DMS114 treated with DMSO at 0.1 percent for 48 hours (cell line): ENCODE measurements at regions not wholly inside any gene's neighbourhood (a gene's known extent, or its start where the extent isn't known, plus 50 kb on each side); places are given as distances from the start of the nearest gene placed in this dataset.
"Not testable (repeated sequence)": the region's sequence is repeated elsewhere in the genome, so short reads cannot be mapped to it uniquely, and the experiment has no call there.

ENCODE experiments used
- DNase-seq: peaks from one replicate; lab custom pipeline; 2025; ENCODE audit not compliant: unreplicated experiment; lab: John Stamatoyannopoulos, UW

DNA sequence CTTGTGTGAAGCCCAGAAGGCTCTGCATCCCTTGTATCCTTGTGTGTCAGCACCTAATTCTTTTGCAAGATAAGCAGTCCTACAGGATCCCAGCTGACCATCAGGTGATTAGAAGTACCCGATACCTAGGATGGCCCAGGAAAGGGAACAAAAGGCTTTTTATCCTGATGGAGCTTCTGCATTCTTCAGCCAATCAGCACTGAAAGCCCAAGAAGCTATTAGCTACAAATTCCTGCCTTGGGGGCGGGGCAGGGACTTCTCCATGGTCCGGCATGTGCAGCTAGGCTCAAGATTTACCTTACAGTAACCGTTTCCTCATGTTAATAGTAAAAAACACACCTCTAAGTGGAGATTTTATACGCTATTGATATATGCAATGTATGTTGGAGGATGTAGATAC lies 264.6 kb upstream of the THUMPD2 start:
- DNase-seq, result no peak

DNA sequence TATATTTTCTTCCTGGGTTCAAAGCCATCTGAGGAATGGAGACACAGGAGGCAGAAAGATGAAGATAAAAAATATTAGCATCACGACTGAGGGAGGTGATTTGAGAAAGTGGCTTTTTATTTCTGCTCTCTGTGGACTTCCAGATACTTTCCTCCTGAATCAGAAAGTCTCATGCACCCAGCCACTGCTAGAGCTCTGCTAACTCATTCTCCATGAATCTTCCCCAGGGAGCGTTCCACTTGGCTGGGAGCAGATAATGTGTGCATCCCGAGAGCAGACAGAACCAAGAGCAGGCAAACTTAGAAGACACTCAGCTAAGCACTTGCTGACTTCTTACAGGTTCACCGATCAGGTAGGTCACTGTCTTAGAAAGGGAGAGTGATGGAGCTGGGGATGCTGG lies 264.1 kb upstream of the THUMPD2 start:
- no peak for DNase-seq

DNA sequence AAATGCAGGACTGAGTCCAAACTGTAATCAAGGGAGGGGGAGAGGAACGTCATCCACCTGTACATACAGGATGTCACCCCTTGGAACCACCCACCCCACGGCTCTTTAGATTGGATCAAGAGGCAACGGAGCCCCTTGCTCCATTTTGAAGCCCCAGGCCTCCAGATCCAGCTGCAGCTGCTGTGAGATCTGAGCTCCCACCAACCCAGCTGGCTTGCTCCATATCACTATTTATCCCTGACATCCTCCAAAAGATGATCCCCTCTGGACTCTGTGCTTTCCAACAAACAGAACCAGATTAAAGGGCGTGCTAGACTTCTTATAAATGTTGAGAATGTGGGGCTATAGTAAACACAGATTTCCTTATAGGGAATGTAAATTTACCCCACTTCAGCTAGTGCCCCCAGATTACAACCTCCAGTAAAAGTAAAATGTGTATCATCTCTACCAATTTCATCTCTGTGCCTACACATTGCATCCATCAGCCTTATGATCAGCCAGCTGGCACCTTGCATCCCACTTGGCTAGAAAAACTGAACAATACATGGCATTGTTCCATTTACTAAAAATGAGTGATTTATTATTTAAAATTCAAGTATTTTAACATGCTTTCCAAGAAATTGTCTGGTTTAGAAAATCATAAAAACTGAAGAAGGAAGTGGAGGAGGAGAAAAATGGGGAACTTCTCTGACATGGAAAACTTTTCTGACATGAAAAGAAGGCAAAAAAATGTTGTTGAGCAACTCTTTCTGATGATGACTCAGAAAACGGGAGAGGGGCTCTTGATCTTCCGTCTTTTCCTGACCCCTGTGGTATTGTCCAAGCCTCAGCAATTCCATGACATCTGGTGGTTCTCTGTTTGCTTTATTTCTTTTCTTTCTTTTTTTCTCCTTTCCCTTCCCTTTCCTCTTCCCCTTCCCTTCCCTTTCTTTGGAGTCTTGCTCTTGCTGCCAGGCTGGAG lies 262.6 kb upstream of the THUMPD2 start:
- no peak for DNase-seq

DNA sequence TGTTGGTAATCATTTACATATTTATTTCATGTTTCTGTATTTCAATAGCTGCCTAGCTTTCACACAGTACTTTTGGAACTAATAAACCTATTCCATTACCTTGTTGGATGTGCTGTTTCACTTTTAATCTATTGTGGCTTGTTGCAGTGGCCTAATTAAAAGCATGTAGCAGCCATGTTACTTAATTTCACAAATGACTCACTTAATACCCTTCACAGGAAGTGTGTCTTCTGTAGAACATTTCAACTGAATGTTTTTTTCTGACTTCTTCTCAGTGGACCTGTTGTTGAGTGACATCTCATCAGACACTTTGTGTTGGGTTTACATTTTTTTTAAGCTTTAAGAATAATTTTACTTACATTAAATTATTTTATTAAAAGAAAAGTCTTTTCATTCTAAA lies 260.5 kb upstream of the THUMPD2 start:
- DNase-seq, result no peak

DNA sequence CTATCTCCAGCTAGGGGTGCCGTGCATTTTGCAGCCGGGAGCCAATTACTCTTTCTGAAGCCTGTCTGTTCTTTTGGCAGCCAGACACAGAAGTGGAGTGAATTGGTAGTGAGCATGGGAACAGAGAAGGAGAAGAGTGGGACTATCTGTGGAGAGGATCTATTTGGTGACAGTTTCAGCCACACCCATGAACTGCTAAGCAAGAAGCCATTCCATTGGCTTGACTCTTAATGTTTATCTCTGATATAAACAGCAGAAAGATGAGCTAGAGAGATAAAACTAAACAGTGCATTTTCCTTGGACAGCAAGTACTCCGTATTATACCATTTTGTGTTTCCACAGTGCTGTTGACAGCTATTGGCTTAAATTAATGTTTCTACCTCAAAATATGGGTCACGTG lies 259.6 kb upstream of the THUMPD2 start:
- no peak for DNase-seq

DNA sequence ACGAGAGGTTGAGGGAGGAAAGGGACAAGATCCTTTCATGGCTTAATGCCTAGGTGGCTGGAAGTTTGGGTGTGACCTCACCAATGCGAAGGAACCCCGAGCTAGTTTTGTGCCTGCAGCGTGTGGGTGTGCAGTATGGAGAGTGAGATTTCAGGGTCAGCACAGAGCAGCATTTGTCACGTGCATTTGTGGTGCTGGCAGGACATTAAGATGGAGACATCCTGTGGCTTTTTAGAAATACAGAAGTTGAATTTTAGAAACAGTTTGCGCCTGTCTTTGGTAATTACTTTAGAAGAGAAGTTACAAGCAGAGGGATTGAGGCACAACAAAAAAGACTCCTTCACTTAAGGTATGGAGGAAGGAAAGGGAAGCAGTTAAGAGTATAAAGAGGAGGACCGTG lies 258.2 kb upstream of the THUMPD2 start:
- no peak for DNase-seq

DNA sequence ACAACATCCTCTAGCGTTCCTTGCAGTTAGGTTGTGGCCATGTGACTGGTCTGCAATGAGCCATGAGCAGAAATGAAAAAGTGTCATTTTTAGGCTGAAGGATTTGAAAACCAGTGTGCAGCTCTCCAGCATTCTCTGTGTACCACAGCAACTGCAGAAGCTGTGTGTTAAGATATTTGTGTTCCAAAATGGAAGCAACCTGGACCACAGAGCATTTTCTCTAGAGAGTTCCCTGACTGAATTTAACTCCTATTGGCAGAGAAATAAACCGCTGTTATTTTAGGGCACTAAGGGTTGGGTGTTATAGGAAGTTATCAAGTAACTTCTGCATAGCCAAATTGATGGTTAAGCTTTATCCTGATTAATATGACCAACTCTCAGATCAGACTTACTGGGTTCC lies 257.2 kb upstream of the THUMPD2 start:
- no peak for DNase-seq

DNA sequence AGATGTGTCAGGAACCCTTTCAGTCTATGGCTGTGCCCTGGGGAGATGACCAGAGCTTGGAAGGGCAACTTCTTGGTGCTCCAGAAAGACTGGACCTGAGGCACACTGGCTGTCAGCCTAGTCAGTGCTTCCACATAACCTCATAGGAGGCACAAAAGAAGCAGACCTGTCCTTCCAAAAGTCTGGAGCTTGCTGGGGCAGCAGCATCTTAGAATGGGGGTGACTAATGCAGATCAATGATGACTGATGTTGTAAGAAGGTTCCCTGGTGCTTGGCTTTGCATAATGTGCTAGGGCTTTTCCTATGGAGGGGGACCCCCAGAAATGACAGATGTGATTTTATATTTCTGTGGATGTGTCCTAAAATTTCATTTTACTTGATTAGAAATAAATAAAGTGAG lies 255.7 kb upstream of the THUMPD2 start:
- DNase-seq, result no peak

DNA sequence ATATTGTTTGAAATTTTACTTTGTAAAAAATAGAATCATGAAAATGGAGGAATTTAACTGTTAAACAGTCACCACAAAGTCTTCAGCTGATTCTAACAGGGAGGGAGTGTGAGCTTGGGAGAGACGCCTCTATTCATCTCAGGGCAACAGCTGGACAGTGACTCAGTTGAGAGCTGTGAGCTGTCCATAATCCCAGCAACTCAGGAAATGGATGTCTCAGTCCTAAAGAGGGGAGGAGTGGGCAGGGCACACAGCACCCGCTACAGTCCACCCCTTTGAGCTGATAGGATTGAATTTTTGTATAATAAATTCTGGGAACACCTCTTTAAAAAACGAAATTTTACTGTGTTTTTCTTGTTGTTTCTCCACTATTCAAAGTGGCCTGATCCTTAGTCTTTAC lies 255.1 kb upstream of the THUMPD2 start:
- no peak for DNase-seq

DNA sequence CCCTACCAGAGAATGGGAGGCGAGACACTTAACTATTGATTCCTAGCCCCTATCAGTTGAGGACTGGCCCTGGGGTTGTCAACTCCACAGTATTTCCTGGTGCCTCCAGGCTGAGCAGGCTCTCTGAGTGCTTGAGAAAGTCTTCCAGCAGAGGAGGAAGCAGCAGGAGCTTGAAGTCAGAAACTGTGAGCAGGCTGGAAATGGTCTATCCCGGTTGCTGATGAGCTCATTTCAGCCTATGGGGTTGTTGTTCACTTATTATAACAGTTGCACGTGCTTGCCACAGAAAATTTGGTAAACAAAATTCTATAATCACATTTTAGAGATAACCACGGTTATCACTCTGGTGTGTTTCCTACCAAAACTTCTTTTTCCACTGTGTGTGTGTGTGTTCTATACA lies 254.7 kb upstream of the THUMPD2 start:
- DNase-seq, result no peak

DNA sequence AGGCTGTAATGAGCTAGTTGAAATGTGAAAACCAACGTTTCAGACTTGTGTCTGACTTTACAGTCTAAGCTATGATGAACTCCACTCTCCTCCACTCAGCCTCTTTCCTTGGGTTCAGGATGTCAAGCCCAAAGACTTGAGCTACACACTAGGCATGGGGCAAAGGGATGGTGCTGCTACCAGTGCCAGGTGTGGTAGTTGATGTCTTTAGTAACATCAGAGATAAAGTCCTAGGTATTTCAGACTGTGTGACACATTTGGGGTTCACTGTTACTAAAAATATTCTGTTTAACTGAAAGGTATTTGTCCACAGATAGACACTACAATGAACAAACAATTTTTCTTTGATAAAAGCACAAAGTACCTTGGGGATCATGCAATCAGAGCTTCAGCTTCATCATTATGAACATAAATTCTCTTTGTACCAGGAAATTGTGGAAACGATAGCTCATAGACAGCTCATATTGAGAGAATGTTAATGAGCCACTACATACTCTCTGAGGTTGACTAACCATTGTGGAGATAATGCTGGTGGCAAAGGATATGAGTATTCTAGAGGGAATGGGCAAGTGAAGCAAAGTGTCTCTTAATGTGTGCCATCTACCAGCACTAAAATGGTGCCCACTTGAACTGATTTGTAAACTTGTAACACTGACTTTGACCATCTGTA lies 253.7 kb upstream of the THUMPD2 start:
- DNase-seq, result no peak

DNA sequence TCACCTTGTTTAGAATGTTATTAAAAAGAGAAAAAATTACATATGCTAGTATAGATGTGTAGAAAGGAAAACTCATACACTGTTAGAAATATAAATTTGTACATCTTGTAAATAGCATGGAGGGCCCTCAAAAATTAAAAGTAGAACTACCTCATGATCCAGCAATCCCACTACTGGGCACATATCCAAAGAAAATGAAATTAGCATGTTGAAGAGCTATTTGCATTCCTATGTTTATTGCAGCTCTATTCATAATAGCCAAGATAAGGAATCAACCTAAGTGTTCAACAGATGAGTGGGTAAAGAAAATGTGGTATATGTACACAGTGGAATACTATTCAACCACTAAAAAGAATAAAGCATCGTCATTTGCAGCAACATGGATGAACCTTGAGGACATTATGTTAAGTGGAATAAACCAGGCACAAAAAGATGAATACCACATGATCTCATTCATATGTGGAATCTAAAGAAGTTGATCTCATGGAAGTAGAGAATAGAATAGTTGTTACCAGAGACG lies 251.5 kb upstream of the THUMPD2 start:
- DNase-seq, result no peak

DNA sequence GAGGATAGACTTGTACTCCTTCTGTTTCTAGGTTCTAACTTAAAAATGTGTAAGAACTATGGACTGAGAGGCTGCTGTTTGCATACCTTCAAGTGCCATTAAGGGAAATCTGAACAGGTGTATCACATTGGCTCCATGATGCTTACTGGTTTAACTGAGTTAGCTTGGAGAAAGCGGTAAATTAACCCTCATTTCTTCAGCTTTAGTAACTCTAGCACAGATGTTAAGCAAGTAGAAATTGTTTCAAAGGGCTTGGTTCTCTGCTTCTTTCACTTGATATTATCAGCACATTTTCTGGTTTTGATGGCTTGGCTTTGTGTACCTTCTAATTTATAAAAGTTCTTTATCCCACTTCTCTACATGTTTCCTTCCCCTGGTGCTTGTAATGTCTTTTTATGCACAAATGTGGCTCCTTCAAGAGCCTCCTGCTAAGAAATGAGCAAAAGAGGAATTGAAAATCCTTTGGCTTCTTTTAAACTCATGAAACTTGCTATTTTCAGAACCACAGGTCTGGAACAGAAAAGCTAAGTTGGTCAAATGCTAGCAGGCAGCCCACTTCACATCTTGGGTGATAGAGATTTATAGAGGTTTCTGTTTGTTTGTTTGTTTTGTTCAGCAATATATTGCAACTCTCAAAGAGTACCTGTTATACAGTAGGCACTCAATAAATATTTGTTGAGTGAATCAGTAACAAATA lies 249.9 kb upstream of the THUMPD2 start:
- DNase-seq, result no peak

DNA sequence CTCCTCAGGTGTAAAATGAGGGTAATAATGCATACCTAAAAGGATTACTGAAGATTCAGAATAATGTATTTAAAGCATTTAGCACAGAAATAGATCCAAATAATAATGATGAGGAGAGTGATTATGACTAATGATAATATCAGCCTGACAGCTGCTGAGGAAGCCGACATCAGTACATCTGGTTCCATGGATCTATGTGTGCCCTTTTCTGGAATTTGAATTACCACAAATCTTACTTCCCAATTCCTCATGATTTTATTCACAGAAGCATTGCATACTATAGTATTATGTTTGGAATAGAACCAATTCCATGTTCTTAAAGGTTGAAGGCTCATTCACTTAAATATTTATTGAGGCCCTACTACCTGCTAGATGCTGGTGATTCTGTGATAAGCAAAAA lies 248.9 kb upstream of the THUMPD2 start:
- no peak for DNase-seq

DNA sequence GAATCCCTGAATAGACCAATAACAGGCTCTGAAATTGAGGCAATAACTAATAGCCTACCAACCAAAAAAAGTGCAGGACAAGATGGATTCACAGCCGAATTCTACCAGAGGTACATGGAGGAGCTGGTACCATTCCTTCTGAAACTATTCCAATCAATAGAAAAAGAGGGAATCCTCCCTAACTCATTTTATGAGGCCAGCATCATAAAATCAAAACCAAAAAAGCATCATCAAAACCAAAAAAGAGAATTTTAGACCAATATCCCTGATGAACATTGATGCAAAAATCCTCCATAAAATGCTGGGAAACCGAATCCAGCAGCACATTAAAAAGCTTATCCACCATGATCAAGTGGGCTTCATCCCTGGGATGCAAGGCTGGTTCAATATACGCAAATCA lies 246.2 kb upstream of the THUMPD2 start:
- DNase-seq, result not testable (repeated sequence)

DNA sequence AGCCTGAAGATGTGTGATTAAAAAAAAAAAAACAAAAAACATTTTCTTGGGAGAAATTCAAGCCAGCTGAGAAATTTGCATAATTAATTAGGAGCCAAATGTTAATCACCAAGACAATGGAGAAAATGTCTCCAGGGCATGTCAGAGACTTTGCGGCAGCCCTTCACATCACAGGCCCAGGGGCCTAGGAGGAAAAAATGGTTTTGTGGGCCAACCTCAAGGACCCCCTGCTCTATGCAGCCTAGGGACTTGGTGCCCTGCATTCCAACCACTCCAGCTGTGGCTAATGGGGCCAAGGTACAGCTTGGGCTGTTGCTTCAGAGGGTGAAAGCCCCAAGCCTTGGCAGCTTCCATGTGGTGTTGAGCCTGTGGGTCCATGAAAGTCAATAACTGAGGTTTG lies 241.9 kb upstream of the THUMPD2 start:
- DNase-seq, result no peak

DNA sequence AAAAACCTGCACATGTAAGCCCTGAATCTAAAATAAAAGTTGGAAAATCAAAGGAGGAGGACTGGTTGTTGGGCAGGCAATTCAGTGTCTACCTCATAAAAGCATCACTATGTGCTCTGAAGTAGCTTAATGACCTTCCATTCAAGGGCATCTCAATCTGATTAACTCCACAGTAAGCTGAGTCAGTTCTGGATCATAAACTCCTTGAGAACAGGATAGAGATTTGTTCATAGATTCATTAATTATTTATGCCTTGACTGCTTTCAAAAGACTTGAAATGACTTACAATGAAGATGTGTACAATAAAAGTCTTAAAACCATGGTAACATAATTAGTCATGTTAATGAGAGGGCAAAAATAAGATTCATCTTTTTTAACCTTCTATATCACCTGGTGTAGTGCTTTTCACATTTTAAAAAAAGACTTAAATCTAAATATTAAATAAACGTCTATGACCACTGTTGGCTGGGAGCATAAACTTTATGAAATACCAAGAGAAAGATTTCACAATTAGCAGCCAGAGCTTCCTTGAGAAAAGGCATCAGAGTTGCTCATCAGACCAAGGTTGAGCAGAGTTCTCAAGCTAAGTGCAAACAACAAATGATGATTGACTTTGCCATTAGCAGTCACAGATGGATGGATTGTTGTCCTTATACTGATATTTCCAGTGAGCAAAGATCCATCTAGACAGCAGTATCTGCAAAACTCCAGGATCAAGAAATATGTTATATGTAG lies 237.3 kb upstream of the THUMPD2 start:
- no peak for DNase-seq

DNA sequence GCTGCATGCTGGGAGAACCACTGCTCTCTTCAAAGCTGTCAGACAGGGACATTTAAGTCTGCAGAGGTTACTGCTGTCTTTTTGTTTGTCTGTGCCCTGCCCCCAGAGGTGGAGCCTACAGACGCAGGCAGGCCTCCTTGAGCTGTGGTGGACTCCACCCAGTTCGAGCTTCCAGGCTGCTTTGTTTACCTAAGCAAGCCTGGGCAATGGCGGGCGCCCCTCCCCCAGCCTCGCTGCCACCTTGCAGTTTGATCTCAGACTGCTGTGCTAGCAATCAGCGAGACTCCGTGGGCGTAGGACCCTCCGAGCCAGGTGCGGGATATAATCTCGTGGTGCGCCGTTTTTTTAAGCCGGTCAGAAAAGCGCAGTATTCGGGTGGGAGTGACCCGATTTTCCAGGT lies 234.9 kb upstream of the THUMPD2 start:
- DNase-seq, result not testable (repeated sequence)

DNA sequence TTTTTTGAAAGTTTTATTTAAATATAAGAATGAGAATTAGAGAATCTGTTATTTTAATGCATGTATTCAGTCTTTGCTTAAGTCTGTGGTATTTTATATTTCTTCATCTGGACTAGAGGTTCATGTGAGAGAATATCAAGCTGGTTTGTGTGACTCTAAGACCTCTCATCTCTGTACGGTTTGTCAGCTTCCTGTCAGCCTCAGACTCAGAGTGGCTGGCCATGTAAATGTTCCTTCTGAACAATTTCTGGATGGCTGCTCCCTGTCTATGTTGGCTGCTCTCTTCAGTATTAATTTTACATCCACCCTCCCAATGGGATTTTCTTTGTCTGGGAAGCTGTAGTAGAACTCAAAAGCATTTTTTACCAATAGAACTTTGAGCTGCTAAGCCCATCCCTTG lies 225.3 kb upstream of the THUMPD2 start:
- DNase-seq, result no peak

DNA sequence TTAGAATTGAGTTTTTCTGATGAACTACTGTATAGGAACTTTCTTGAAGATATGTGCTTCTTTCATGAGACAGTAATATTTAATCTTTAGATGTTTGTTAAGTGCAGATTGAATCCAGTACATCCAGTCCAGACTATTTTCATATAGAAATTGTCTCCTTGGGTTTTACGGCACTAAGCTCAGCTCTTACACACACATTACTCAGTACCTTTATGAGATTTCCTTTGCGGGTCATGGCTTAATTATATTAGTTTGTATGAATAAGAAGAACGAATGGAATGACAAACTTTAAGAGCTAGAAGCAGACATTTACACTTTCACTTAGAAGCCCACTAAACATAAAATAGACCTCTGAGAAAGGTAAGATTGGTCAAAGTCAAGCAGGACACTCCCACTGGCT lies 223.3 kb upstream of the THUMPD2 start:
- DNase-seq, result no peak

DNA sequence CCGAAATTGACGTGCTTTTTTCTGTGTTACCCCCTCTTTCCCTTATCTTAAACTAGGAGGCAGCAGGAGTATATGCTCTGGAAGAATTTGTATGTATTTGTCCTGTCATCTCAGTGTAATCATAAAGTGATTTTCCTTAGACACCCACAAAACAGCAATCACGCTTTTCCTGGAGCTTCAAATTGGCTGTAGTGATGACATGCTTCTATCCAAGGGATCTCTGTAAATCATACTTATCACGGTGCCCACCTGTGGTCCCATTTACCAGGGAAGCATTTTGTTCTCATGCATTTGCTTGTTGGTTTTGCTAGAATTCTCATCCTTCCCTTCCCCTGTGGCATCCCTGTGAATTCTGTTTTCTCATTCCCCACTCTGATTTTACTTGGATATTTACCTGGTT lies 220.8 kb upstream of the THUMPD2 start:
- DNase-seq, result no peak
